ENCODE measurements at regions not wholly inside any gene's neighbourhood (a gene's known extent, or its start where the extent isn't known, plus 50 kb on each side); places are given as distances from the start of the nearest gene placed in this dataset.

GRCh38 chr7:145624618-145625017 lies 492.0 kb upstream of the CNTNAP2 start:
- TF ChIP-seq CTCF (IDR thresholded peaks at IDR 0.05) (no peak), POLR2A (IDR thresholded peaks at IDR 0.05) (no peak)

Measured in right lobe of liver (tissue), 4 donors.